ENCODE measurements at regions not wholly inside any gene's neighbourhood (a gene's known extent, or its start where the extent isn't known, plus 50 kb on each side); places are given as distances from the start of the nearest gene placed in this dataset.

- TF ChIP-seq POLR2A (IDR thresholded peaks at IDR 0.05), result no peak
- TF ChIP-seq CTCF (IDR thresholded peaks at IDR 0.05), result no peak
These were observed 74.5 kb upstream of the AHI1 start for GRCh38 chr6:135572051-135572450.
